DMS79 treated with DMSO at 0.1 percent for 48 hours (cell line): ENCODE measurements at regions not wholly inside any gene's neighbourhood (a gene's known extent, or its start where the extent isn't known, plus 50 kb on each side); places are given as distances from the start of the nearest gene placed in this dataset.
"Not testable (repeated sequence)": the region's sequence is repeated elsewhere in the genome, so short reads cannot be mapped to it uniquely, and the experiment has no call there.

Experiments used
- DNase-seq: peaks from one replicate; lab custom pipeline; 2025; lab: John Stamatoyannopoulos, UW

GRCh38 chr18:79595876-79596374 is 83.7 kb upstream of the CTDP1 start:
- no peak for DNase-seq

- no peak for DNase-seq
Measured at GRCh38 chr18:79596446-79597175, 83.0 kb upstream of the CTDP1 start.

- DNase-seq: no peak
Measured at GRCh38 chr18:79597176-79597830, 82.3 kb upstream of the CTDP1 start.

GRCh38 chr18:79597831-79598632 is 81.6 kb upstream of the CTDP1 start:
- peak; percentile 64 for DNase-seq

- peak; percentile 78 for DNase-seq
Measured at GRCh38 chr18:79598633-79599175, 80.9 kb upstream of the CTDP1 start.

- DNase-seq: peak; percentile 55
Measured at GRCh38 chr18:79599441-79599931, 80.1 kb upstream of the CTDP1 start.

- no peak for DNase-seq
Measured at GRCh38 chr18:79600141-79600540, 79.5 kb upstream of the CTDP1 start.

- no peak for DNase-seq
Measured at GRCh38 chr18:79600596-79600995, 79.0 kb upstream of the CTDP1 start.

GRCh38 chr18:79601234-79601633 is 78.4 kb upstream of the CTDP1 start:
- no peak for DNase-seq

- no peak for DNase-seq
Measured at GRCh38 chr18:79603321-79604204, 76.0 kb upstream of the CTDP1 start.

- no peak for DNase-seq
Measured at GRCh38 chr18:79604205-79604912, 75.2 kb upstream of the CTDP1 start.

GRCh38 chr18:79604913-79605880 is 74.4 kb upstream of the CTDP1 start:
- DNase-seq: no peak

GRCh38 chr18:79606071-79606470 is 73.5 kb upstream of the CTDP1 start:
- not testable (repeated sequence) for DNase-seq

- DNase-seq: no peak
Measured at GRCh38 chr18:79606621-79607331, 72.8 kb upstream of the CTDP1 start.

GRCh38 chr18:79607361-79607952 is 72.1 kb upstream of the CTDP1 start:
- DNase-seq: no peak

- DNase-seq: no peak
Measured at GRCh38 chr18:79608069-79608468, 71.5 kb upstream of the CTDP1 start.

- DNase-seq: no peak
Measured at GRCh38 chr18:79608535-79608934, 71.1 kb upstream of the CTDP1 start.

- DNase-seq: no peak
Measured at GRCh38 chr18:79608999-79609461, 70.6 kb upstream of the CTDP1 start.
